Ureter (tissue), 1 donor: ENCODE measurements at regions not wholly inside any gene's neighbourhood (a gene's known extent, or its start where the extent isn't known, plus 50 kb on each side); places are given as distances from the start of the nearest gene placed in this dataset.
"Not testable (repeated sequence)": the region's sequence is repeated elsewhere in the genome, so short reads cannot be mapped to it uniquely, and the experiment has no call there.

ENCODE experiments used
- DNase-seq: peaks from one replicate; pipeline ENCODE4 v3.0.0-alpha.2; 2020; ENCODE audit warnings: low spot score
- donor health status: DM: yes; HTN: yes; CAD: no.

- no peak for DNase-seq
Observed at GRCh38 chr12:19908830-19909229, 459.5 kb upstream of the PDE3A start.

- no peak for DNase-seq
Observed at GRCh38 chr12:19909418-19909817, 458.9 kb upstream of the PDE3A start.

- DNase-seq: no peak
Observed at GRCh38 chr12:19910681-19911080, 457.7 kb upstream of the PDE3A start.

GRCh38 chr12:19912991-19913390 lies 455.3 kb upstream of the PDE3A start:
- DNase-seq: no peak

- no peak for DNase-seq
Observed at GRCh38 chr12:19915392-19916195, 452.7 kb upstream of the PDE3A start.

- no peak for DNase-seq
Observed at GRCh38 chr12:19916196-19916753, 452.1 kb upstream of the PDE3A start.

GRCh38 chr12:19916974-19917373 lies 451.4 kb upstream of the PDE3A start:
- no peak for DNase-seq

GRCh38 chr12:19921716-19922115 lies 446.6 kb upstream of the PDE3A start:
- DNase-seq: not testable (repeated sequence)

- DNase-seq: no peak
Observed at GRCh38 chr12:19922717-19923116, 445.6 kb upstream of the PDE3A start.

GRCh38 chr12:19924360-19924759 lies 444.0 kb upstream of the PDE3A start:
- no peak for DNase-seq

- no peak for DNase-seq
Observed at GRCh38 chr12:19925841-19926240, 442.5 kb upstream of the PDE3A start.

GRCh38 chr12:19926266-19926665 lies 442.1 kb upstream of the PDE3A start:
- no peak for DNase-seq

GRCh38 chr12:19927661-19928060 lies 440.7 kb upstream of the PDE3A start:
- DNase-seq: no peak

- DNase-seq: no peak
Observed at GRCh38 chr12:19932413-19932812, 435.9 kb upstream of the PDE3A start.

GRCh38 chr12:19933924-19934323 lies 434.4 kb upstream of the PDE3A start:
- no peak for DNase-seq

GRCh38 chr12:19937161-19937560 lies 431.2 kb upstream of the PDE3A start:
- no peak for DNase-seq

- no peak for DNase-seq
Observed at GRCh38 chr12:19938031-19938430, 430.3 kb upstream of the PDE3A start.

- no peak for DNase-seq
Observed at GRCh38 chr12:19938491-19938890, 429.8 kb upstream of the PDE3A start.

GRCh38 chr12:19940267-19940666 lies 428.1 kb upstream of the PDE3A start:
- no peak for DNase-seq

GRCh38 chr12:19941096-19941495 lies 427.2 kb upstream of the PDE3A start:
- DNase-seq: no peak

- no peak for DNase-seq
Observed at GRCh38 chr12:19945559-19946435, 422.5 kb upstream of the PDE3A start.

- DNase-seq: no peak
Observed at GRCh38 chr12:19946550-19946949, 421.8 kb upstream of the PDE3A start.

- no peak for DNase-seq
Observed at GRCh38 chr12:19947344-19947743, 421.0 kb upstream of the PDE3A start.
